Muscle of back (tissue), 3 donors: ENCODE measurements at regions not wholly inside any gene's neighbourhood (a gene's known extent, or its start where the extent isn't known, plus 50 kb on each side); places are given as distances from the start of the nearest gene placed in this dataset.

Source experiments
- DNase-seq, 3 donors: peaks; one replicate each; pipeline versions ENCODE4 v3.0.0 to v3.0.0-alpha.2; 2013

DNA sequence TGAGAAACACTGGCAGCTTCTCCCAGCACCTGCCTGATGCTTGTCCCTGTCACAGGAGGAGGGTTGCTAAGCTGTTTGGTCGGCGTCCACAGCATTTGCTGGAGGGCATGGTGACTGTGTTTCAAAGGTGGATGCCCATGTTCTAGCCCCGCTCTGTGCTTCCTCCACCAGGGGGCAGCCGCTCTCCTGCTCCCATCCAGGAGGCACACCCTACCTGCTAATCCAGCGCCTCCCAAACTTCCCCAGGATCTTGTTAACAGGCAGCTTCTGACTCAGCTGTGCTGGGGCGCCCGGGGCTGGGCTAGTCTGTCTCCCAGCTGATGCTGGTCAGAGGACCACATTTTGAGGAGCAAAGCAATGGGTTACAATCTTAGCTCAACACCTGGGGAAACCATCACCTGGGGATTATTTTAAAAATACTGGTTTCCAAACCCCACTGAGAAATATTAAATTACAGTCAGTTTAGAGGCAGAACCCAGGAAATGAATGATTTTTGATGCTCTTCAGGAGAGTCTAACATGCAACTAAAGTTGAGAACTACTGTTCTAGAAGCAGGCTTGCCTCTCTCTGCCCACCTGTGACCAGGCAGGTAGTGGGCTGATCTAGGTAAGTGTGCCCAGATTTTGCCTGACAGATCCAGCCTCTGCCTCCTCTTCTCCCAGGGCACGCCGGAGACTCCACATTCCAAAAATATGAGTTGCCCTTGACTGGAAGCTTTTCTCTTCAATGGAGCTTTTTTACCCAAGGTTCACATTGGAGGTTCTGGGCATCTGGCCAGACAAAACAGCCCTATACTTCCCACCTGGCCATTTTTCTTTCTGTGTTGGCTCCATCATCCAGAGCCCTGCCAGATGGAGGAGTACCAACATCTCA is 92.7 kb upstream of the GPR26 start:
- DNase-seq, result no peak

DNA sequence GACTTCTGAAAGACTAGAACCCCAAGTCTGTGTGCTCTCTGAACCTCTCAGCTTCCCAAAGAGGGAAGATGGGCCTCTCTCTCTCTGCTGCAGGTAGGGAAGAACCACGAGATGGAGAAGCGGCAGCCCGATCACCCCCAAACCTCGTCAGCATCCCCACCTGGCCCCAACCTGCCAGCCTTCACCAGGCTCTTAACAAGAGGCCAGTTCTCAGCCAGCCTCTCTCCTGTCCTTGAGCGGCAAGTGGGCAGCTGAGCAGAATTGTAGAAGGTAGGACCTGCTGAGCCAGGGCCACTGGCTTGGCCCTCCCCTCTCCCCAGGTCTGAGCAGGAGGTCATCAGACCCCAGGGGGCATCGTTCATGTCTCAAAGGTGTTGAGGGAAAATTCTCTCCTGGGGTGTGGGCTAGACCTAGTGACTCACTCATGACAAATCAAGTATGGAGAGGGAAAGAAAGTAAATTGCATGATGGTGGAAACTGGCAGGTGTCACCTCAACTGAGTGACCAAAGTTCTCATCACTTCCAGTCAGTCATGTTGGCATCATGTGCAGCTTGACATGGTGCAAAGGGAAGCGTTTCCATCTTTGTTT is 92.0 kb upstream of the GPR26 start:
- DNase-seq, result no peak

DNA sequence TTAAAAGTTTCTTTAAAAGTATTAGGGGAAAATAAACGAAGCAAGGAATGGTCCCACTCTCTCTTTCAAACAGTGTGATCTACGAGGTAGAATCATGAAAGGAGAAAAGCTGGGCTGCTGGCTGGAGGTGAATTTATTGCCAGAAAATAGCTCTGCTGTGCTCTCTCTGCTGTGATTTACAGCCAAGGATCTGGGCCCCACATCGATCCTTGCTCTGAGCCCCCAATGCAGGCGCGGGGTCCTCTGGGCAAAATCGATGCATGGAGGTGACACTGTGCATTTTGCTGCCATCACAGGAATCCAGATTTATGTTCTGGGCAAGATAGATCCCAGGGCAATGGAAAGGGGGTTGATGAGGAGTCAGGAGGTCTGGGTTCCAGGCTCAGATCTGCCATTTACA is 91.0 kb upstream of the GPR26 start:
- no peak for DNase-seq

DNA sequence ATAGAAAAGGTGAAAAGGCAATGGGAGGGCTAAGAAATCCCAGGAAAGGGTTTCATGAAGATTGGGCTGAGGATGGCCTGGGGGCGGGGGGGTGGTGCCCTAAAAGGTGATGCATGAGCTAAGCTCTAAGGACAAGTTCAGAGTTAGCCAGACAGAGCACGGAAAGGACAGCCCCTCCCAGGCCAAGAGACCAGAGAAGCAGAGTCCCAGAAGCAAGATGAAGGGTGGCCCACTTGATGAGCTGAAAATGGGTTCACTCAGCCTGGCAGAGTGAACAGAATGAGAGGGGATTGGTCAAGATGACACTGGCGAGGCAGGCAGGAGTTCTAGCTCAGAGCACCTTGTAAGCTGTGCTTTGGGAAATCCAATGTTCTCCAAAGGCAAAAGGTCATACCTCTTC is 89.4 kb upstream of the GPR26 start:
- DNase-seq, result no peak

DNA sequence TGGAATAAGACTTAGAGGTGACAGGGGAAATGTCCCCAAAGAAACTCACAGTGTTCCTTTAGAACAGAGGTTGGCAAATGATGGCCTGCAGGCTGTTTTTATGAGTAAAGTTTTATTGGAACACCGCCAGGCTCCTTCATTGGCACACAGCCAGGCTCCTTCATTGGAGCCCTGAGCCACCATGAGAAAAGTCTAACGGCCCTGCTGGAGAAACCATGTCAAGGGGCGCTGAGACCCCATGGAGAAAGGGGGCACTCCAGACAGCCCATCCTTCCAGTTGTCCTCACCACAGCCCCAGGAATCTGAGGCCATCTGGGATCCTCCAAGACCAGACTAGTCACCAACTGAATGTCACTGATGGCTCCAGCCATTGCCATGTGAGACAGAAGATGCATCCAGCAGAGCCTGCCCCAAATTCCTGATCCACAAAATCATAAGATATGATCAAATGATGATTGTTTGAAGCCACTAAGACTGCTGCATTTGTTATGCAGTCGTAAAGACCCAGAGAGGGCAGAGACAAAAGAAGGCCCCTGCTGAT is 88.2 kb upstream of the GPR26 start:
- DNase-seq, result no peak

DNA sequence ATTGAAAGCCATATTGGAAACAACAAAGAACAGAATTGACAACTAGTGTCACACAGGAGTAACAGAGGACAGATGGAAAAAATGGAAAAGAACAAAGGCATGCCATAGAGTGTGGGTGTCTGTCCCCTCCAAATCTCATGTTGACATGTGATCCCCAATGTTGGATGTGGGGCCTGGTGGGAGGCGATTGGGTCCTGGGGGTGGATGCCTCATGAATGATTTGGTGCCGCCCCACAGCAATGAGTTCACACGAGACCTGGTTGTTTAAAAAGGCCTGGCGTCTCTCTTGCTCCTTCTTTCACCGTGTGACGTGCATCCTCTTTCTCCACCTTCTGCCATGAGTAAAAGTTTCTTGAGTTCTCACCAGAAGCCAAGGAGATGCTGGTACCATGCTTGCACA is 87.4 kb upstream of the GPR26 start:
- DNase-seq, result no peak

DNA sequence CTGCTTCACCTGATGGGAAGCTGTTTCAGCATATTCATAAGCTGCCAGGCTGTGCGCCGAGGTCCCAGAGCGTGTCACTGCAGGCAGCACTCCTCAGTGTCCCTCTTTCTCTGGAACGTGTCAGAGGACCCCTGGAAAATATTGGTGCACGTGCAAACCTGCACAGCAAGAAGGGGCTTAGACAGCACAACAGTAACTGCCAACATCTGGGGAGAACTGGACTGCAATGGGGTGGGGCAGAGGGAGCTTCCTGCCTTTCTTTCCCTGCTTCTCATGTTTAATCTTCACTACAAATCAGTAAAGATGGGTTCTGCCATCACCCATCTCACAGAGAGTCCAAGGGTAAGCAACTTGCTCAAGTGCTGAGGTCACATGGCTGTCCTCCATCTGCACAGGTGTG is 86.5 kb upstream of the GPR26 start:
- DNase-seq, result no peak

DNA sequence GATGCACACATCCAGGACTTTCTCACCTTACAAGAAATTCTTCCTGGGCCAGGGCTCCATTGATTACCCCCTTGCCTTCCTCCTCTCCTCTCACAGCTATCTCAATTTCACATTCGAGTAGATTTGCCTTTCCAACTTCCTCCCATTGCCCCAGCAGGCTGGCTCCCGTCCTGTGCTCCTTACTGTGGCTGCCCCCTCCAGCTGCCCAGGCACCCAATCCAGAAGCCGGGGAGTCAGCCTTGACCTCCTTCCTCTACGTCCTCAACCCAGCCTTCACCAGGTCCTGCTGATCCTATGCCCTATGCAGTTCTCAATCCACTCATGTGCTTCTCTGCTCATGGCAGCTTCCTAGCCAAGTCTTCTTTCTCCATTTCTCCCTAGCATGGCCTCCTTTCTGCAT is 85.7 kb upstream of the GPR26 start:
- DNase-seq, result no peak

DNA sequence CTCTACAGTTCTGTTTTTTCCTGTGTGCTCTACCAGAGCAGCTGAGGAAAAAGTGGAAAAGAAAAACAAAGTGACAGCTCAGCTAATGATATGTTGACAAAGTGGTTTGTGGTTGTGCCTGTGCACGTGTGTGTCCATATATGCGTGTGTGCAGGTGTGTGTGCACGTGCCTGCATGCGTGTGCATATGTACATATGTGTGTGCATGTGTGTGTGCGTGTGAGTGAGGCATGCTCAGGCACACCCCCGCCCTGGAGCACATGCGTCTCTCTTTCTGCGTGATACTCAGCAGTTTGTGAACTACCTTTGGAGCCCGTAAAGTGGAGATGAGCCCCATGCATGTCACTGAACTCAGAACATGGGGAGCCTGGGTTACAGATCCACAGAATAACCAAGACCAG is 84.5 kb upstream of the GPR26 start:
- no peak for DNase-seq

DNA sequence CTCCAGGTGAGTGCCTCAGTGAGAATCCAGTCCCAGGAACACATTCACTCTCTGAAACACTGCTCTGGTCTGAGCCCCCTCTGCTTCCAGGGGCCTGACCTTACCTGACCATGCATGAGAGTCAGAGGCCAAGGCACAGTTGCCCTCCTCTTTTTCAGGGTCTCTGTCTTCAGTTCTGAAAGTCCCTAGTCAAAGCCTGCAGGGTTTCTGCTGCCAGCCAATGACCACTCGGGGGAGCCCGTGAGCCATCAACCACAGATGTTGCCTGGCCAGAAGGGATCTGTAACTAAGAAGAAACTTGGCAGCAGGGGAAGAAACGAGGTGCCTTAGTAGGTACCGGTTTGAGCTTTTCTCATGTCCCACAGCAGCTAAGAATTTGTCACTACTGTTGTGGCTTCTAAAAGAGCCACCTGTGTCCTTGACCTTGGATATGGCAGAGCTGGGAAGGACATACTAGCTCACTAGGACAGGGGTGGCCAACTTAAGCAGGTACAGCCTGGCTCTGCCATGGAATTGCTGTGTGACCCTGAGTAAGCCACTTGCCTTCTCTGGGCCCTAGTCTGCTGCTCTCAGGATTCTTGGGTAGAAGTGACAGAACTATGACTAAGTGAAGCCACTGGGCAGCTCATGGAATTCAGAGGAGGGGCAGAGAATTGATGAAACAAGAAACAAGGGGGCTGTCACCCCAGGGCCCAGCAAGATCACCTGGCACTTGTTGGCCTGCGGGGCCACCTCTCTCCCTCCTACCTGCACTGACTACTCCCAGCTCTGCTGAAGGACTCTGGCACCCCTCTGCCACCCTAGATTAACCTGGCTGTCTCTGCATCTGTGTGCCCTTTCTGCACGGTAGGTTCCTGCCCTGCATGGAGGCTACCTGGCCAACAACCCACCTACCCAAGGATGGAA is 83.8 kb upstream of the GPR26 start:
- peak; percentile 50 to 81 (median 72) for DNase-seq

DNA sequence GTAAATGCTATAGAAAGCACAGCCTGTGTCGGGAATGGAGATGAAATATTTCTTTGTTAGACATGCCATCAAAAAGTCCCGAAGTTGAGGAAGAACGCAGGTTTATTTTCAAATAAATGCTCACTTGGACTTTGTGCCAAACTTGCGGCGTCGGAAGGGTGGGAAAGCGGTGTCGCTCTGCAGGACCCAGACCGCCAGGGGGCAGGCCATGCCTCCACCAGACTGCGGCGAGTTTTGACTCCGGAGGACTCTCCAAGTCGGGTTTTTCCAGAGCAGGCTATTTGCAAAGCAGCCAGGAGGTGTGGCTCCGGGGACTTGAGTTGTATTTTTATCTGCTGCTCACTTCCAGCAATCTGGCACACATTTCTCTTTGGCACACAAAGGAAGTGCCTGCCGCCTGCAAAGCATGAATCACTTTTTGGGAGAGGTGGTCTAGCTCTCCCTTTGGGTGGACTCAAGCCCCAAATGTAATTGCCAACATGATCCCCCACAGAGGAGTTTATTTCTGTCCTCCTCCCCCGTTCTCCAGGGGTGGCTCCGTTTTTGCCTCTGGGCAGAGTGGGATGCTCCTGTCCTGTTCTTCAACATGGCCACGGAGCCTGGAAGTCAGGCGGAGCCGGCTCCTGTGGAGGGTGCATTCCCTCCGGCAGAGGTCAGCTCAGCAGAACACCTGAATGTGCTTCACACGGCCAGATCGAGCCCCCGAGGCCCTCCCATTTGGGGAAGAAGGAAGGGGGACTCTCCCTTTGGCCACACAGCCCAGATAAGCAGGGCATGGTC is 82.3 kb upstream of the GPR26 start:
- peak; percentile 65 to 88 (median 82) for DNase-seq

DNA sequence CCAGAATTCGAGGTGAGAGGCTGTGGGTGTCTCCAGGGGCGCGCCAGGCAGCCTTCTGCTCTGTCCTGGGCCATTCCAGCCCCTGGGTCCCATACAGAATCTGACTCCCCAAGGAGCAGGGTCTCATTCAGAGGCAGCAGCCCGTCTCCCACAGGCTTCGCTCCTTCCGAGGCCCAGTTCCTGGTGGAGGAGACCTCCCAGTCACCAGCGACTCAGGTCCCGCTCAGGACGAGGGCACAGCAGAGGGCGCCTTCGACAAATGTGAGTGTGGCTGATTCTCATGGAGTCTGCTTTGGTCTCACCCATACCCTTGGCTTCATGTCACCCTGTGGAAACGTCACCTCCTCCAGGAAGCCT is 81.8 kb upstream of the GPR26 start:
- no peak for DNase-seq

DNA sequence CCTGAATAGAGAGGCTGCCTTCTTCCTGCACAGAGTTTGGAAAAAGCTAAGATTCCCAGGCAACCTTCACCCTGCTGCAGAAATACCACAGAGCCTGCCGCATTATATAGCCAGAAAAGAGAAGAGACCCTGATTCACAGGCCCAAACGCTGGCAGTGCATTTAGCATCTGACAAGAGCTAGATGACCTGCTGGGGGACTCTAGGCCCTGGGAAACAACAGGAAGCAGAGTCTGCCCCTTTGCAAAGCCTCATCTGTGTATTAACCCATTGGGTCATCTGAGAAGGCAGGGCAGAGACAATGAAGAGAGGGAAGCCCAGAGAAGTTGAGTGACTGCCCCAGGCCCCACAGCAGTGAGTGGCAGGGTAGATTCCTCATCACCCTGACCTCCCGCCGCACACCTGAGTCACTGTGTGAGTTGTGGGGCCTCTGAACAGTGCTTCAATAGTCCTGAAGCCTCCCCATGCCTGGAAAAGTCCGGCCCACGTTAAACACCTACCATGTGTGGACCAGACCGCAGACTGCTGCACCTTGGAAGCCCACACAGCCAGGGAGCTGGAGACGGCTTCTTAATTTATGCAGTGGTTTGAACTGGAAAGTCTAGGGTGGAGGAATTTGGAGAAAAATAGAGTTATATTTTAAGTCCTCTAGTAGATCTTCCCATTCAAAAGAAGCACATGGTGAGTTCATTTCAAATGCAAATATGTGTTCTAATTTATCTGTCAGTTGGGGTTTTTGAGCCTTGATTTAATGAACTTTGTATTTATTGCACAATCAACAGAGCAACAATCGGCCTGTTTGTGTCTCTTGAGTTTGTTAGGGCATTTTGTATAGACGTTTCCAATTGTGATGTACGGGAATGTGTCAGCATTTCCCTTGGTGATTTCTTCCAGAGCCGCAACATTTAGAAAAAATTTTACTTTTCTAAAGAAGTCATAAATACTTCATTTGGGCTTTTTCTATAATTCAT is 80.4 kb upstream of the GPR26 start:
- DNase-seq, result no peak

DNA sequence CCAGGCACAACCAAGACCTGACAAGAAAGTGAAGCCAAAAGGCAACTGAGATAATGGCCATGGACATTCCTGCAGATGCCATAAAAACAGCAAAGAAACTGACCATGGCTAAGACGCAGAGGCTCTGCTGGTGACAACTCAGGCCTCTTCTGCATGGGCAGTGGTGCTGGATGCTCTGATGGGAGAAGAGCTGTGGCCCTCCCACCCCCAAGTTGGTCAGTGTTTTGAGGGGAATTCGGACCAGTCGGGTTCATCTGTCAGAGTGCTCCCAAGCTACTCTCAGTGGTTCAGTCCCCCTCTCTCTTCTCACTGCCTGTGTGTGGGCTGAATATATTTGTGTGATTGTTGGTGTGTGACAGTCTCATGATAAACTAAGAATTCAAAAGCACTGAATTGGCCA is 79.0 kb upstream of the GPR26 start:
- DNase-seq, result no peak

DNA sequence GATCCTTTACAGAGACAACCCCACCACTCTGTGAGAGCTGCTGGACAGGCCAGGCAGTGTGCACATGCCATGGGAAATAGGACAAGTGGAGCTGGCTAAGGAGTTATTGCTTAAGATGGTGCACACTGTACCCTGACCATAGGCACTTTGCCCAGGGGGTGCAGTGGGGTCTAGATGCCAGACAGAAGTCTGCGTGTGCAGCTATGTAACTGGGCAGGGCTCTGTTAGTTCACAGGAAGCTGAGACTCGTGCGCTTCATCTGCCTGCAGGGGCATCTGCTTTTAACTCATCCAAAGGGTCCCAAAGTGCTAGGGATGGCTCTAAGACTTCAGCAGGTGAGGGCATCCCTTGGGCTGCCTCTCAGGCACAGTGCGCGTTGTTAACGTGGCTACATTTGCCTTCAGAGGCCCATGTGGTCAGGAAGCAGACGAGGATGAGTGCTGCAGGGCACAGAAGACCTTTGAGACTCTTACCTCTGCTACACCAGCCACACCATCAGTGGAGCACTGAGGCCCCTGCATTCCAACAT is 77.7 kb upstream of the GPR26 start:
- no peak for DNase-seq

DNA sequence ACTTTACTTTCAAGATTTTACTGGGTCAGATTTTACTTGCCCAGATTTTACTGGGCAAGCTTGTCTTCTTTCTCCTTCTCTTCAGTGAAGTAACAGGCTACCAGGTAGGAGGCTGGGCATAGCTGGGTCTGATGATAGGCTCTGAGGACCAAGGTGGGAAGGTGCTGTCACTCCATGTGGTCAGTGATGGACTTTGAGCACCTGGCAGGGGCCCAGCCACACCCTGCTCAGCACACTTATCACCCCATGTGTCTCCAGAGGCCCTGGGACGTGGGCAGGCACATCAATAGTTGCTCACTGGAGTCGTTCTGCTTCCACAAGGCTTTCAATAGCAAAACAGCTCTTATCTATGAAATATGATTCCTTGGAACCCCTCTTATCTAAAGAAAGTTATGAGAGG is 70.5 kb upstream of the GPR26 start:
- no peak for DNase-seq

DNA sequence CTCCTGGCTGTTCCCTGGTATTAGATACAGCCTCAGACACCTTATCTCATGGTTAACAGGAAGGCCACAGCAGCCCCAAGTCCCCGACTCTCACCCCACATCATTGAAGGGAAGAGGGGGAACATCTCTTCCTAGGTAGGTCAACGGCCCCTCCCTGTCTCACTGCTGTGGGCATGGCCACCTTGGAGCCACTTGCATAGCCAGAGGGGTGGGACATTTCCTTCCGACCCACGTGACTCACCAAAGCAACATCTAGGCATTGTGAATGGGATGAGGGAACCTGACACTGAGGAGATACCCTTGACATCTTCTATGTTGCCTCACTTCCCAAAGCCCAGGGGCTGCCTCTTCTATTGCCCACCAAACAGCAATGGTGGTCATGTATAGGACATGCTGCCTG is 68.5 kb upstream of the GPR26 start:
- no peak for DNase-seq

DNA sequence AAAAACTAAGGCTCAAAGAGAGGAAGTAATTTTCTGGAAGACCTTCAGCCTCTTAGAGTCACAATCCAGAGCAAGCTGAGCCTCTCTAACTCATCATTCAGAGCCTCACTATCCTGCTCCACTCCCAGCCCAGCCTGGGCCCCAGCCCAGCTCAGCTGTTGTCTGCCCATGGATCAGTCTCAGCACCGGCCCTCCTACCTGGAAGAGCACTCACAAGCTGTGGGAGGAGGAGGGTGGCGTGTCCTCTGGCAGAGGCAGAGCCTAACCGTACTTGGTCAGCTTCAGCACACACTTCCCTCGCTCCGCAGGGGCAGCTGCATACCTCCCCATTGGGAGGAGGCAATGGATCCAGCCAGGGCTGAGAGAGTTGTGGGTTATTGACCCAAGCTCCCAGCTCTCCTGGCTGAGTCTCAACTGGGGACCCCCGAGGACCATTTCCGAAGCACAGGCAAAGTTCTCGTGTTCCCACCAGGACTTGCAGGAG is 66.7 kb upstream of the GPR26 start:
- no peak for DNase-seq

DNA sequence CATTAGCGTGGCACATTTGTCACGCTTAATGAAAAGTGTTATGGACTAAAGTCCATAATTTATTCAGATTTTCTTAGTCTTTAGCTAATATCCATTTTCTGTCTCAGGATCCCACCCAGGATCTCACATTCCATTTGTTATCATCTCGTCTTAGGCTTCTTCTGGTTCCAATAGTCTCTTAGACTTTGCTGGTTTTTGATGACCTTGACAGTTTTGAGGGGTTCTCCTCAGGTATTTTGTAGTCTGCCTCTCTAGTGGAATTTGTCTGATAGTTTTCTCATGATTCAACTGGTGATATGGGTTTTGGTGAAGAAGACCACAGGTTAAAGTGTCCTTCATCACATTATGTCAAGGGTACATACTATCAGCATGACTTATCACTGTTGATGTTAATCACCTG is 66.0 kb upstream of the GPR26 start:
- DNase-seq, result no peak

DNA sequence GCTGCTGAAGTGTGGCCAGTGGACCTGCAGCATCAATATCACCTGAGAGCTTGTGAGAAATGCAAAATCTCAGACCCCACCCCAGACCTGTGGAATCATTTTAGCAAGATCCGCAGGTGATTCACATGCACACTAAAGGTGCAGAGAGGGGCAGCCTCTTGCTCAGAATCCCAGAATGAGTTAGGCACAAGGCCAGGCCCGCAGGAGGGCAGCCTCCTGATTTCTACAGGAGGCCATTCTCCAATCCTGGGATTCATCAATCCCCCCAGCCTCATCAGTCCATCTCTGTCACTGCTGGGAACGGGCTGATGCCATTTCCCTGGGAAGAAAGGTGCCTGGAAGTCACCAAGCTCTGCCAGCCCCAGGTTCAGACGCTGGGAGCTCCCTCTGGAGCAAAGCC is 63.0 kb upstream of the GPR26 start:
- no peak for DNase-seq
